GM23338 (cell line): ENCODE measurements at regions not wholly inside any gene's neighbourhood (a gene's known extent, or its start where the extent isn't known, plus 50 kb on each side); places are given as distances from the start of the nearest gene placed in this dataset.

Source experiments
- CREB1 ChIP-seq: fragments of 250-450 bp; sonication (Bioruptor Pico); IDR thresholded peaks from 2 replicates; pipeline ENCODE4 v1.5.0; 2020; ENCODE audit warnings: low read depth, mild to moderate bottlenecking, moderate library complexity
- CTCF ChIP-seq, 2 experiments: fragments of 200-600 bp in 1 of 2; sonication (generic) in 1 of 2; conservative IDR thresholded peaks; 2 replicates each; pipeline versions ENCODE4 v1.5.1 to v1.6.1; 2016 to 2017; ENCODE audit warnings: antibody characterized with exemption in 2 of 2, low read depth in 2 of 2, mild to moderate bottlenecking in 2 of 2, moderate library complexity in 1 of 2
- ETS1 ChIP-seq: IDR thresholded peaks from 2 replicates; pipeline ENCODE4 v1.6.1; 2016; ENCODE audit warnings: antibody characterized with exemption
- EZH2 ChIP-seq: fragments of 200-600 bp; sonication (generic); IDR thresholded peaks from one replicate; pipeline ENCODE4 v1.8.0; 2017; ENCODE audit warnings: antibody characterized with exemption, mild to moderate bottlenecking, low read depth; ENCODE audit not compliant: unreplicated experiment
- JUNB ChIP-seq: IDR thresholded peaks from one replicate; pipeline ENCODE4 v1.6.1; 2016; ENCODE audit warnings: antibody characterized with exemption; ENCODE audit not compliant: unreplicated experiment
- POLR2AphosphoS5 ChIP-seq: IDR thresholded peaks from 2 replicates; pipeline ENCODE4 v1.6.1; 2016; ENCODE audit warnings: antibody characterized with exemption, low read depth
- ZNF331 ChIP-seq: fragments of 250-450 bp; sonication (Bioruptor Pico); IDR thresholded peaks from 2 replicates; pipeline ENCODE4 v1.5.0; 2020; ENCODE audit warnings: low read depth, mild to moderate bottlenecking, moderate library complexity
- TF ChIP-seq, protein P1 (sequence below): IDR thresholded peaks from one replicate; pipeline ENCODE4 v1.6.1; 2018; ENCODE audit warnings: antibody characterized with exemption; ENCODE audit not compliant: unreplicated experiment

- TF ChIP-seq CTCF (conservative IDR thresholded peaks at IDR 0.05; ENCODE audit: low read depth in 2 of 2) (peak; percentile 58 to 63), POLR2AphosphoS5 (no peak), ETS1 (no peak), CREB1 (no peak), EZH2 (no peak), ZNF331 (no peak), JUNB (no peak)
- TF ChIP-seq, protein P1, sequence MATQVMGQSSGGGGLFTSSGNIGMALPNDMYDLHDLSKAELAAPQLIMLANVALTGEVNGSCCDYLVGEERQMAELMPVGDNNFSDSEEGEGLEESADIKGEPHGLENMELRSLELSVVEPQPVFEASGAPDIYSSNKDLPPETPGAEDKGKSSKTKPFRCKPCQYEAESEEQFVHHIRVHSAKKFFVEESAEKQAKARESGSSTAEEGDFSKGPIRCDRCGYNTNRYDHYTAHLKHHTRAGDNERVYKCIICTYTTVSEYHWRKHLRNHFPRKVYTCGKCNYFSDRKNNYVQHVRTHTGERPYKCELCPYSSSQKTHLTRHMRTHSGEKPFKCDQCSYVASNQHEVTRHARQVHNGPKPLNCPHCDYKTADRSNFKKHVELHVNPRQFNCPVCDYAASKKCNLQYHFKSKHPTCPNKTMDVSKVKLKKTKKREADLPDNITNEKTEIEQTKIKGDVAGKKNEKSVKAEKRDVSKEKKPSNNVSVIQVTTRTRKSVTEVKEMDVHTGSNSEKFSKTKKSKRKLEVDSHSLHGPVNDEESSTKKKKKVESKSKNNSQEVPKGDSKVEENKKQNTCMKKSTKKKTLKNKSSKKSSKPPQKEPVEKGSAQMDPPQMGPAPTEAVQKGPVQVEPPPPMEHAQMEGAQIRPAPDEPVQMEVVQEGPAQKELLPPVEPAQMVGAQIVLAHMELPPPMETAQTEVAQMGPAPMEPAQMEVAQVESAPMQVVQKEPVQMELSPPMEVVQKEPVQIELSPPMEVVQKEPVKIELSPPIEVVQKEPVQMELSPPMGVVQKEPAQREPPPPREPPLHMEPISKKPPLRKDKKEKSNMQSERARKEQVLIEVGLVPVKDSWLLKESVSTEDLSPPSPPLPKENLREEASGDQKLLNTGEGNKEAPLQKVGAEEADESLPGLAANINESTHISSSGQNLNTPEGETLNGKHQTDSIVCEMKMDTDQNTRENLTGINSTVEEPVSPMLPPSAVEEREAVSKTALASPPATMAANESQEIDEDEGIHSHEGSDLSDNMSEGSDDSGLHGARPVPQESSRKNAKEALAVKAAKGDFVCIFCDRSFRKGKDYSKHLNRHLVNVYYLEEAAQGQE: no peak
Measured at GRCh38 chr12:30515351-30515750, 180.3 kb downstream of the IPO8 start.
